ENCODE measurements at regions not wholly inside any gene's neighbourhood (a gene's known extent, or its start where the extent isn't known, plus 50 kb on each side); places are given as distances from the start of the nearest gene placed in this dataset.
"Not testable (repeated sequence)": the region's sequence is repeated elsewhere in the genome, so short reads cannot be mapped to it uniquely, and the experiment has no call there.

DNA sequence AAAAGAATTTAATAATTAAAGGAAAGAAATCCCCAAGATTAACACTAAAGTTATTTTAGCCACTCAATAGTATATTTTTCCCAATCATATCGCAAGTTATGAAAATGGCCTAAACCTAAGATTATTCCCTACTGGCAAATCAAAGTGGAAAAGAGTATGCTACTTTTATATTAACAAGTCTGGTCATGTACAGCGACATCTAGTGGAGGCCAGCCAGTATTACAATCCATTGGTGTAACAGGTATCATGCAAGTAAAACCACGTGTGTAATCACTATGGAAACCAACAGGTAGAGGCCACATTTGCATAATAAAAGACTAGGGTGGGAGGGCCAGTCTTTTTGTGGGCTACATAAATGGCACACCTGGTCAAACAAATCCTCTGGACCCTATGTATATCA lies 976.4 kb upstream of the CDH9 start:
- no peak for ATAC-seq

DNA sequence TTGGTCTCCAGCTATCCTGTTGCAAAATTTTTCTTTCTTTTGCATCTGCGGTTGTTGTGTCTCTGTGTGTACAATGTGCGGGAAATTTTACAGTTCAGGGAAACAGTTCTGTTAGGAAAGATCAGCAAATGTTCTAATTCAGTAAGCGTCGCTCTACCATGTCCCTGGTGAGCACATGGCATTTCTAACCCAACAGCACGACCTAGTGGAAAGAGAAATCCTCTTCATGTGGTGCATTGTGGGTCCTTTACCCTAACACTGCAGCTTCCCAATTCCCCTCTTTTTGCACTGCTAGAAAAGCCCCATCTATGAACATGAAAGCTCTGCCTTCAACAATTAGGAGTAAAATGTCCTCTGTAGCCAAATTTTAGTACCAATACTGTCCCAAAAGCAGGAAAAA lies 974.2 kb upstream of the CDH9 start:
- ATAC-seq, result no peak

DNA sequence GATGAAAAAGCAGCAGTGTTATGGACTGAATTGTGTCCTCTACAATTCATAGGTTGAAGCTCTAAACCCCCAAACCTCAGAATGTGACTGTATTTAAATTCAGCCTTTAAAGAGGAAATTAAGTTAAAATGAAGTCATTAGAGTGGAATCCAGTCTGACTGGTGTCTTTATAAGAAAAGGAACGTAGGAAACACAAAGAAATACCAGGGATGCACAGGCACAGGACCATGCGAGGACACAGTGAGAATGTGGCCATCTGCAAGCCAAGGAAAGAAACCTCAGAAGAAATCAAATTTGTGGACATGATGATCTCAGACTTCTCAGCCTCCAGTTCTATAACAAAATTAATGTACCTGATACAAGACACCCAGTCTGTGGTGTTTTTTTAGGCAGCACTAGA lies 971.2 kb upstream of the CDH9 start:
- ATAC-seq, result no peak

DNA sequence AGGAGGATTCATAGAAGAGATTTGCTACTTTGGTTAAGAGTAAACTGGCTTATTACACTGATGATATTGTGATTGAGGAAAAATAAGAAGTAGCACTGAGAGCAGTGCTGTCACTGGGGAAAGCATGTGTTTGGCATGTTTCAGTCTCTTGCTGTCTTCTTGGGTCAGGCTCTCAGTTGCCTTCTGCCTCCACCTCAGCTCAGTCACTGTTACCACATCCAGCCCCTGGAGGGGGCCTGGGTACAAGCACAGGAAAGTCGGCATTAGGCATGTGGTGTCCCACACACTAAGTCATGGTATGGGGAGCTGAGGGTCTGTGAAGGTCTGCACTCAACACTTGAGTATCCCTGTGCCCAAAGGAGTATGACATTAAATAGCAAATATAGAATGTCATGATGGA lies 958.3 kb upstream of the CDH9 start:
- no peak for ATAC-seq

DNA sequence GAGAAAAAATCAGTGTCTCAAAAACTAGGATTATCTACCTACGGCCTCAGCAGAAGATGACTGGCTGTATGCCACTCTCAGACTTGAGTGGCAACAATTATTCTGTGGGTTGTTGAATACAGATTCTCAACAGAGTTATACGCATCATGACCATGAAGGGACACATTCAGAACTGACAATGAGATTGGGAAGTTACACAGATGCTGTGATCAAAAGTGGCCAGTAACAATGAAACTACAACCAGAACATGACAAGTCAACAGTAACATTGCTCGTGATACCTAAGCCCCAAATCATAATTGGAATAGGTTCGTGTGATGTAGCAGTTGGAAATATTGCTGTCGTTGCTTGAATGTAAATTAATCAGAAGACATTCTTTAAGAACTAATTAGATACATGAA lies 957.5 kb upstream of the CDH9 start:
- ATAC-seq, result no peak

DNA sequence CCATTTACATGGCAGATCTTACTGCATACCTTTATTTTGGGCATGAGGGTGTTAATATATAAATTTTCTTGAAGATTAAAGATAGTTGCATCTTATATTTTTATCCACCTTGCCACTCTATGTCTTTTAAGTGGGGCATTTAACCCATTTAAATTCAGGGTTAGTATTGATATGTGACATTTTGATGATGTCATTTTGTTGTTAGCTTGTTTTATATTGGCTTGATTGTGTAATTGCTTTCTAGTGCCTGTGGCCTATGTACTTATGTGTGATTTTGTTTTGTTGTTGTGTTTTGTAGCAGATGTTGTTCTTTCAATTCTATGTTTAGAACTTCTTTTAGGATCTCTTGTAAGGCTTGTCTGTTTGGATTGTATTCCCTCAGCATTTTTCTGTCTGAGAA lies 939.9 kb upstream of the CDH9 start:
- ATAC-seq, result no peak

DNA sequence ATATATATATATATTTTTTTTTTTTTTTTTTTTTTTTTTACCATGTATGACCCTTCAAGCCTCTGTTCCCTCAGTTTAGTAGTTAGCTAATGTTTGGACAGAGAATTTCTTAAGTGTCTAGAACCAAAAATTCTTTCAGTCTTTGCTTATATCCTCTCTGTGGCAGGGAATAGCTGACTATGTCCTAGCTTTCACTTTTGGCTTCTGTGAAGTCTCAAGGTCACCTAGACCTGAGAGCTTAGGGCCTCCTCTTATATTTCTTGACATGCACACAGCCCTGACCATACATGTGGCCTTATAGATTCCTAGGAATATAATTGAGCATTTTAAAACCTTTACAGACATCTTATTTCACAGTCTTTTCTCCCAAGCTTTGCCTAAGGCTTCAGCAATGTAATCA lies 930.8 kb upstream of the CDH9 start:
- ATAC-seq, result no peak

DNA sequence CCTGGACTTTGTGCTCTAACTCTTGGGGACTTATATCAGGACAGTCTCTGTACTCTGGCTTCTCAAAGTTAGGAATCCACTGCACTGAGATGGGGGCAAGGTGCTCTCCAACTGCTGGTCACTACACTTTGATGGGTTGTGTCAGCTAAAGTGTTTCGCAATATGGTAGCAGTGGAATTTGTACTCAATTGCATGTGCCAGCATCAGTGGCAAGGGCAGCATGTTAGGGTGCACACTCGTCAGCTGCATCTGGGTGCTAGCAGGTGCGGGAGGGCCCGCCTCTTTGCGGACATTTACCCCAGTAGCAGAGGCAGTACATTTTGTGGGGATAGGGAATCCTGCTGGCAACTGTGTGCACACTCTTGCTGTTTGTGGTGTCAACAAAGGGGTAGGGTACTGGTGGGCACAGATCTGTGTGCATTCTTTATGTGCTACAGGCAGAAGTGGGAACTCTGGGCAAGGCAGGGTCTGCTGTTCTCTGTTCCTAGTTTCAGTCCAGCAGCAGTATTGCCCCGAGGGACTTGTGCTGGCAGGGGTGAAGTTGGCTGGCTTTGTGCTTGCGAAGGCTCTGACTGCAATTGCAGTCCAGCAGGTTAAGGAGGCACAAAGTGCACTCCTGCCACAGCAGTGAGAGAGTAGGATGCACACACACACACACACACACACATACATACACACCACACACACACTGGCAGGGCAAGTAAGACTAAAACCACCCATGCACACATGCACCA lies 924.8 kb upstream of the CDH9 start:
- no peak for ATAC-seq

DNA sequence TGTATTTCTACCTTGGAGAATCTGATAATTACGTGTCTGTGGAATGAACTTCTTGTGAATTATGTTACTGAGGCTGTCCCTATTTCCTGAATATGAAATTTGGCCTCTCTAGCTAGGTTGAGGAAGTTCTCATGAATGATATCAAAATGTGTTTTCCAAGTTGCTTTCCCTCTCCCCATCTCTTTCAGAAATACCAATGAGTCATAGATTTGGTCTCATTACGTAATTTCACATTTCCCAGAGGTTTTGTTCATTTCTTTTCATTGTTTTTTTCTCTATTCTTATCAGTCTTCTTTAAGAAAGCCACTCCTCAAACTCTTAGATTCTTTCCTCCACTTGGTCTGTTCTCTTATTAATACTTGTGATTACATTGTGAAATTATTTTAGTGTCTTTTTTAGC lies 923.8 kb upstream of the CDH9 start:
- ATAC-seq, result no peak

DNA sequence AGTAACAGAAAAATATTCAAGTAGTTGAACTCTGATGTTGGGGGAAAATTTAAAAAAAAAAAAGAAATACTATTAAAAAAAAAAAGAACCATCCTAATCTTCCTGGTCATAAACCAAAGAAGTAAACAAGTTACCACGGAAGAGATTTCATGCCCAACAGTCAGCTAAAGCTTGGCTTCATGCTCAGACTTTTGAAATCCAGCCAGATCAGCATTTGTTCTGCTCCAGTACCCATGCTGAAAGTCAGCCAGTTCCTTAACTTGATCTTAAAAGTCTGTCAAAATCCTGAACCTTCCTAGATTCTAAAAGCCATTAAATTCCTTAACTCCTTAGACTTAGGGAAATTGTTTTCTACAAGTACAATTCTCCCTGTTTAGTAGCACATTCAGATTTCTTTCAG lies 908.7 kb upstream of the CDH9 start:
- ATAC-seq, result no peak

DNA sequence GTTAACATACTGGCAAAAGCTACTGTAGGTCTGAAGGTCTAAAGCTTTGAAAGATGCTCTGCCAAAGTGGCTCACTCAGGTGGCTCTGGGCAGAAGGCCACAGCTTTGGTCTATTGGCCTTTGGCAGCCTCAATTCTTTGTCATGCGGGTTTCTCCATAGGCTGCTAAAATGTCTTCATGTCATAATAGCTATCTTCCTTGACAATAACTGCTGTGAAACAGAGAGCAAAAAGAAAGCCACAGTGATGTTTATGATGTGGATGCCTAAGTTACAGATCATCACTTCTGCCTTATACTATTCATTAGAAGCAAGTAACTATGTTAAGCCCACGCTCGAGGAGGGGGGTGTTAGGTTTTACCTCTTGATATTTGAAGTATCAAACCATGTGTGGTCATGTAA lies 906.1 kb upstream of the CDH9 start:
- ATAC-seq, result no peak

DNA sequence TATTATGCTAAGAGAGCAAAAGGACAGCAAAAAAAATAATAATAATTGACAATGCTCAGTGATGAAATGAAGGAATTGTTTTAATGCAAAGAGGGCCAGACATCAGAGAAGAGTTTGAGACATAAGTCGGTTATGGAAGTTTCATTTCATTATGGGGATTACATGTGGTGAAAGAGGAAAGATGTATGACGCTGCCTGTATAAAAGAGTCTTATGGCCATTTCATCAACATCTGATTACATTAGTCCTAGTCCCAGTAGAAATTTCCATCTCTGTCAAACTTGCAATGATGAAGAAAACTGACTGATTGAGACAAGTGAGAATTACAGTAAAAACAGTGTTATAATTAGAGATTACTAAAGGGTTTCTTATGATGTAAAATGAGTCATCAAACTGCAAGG lies 900.6 kb upstream of the CDH9 start:
- ATAC-seq, result no peak

DNA sequence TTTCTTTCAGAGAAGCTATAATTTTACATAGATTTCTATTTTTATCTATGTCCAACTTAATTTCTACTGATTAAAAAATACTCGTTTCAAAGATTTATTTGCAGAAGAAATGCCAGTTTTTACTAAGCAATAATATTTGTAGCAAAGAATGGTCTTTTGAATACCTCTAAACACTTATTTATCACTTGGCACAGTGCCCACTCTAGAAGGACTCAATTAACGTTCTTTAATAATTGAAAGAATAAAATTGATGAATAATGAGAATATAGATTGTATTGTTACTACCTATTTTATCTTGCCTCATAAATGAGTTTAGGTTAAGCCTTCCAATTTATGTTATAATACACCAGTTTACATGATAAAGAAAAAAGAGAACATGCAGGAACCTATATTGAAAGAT lies 889.7 kb upstream of the CDH9 start:
- no peak for ATAC-seq

DNA sequence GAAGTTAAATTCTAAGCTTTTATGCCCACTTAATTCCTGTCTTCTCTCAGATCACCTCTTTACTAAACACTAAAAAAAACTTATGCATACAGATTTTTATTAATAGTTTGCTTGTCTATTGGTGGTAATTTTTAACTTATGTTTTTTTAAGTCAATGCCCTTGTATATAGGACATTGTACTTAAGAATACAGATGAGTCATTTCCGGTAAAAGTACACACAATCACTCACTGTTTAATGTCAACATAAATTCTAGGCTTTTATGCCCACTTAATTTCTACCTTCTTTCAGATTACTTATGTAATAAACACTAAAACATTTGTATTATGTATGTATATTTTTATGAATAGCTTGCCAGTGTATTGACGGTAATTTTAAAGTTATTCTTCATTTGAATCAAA lies 872.8 kb upstream of the CDH9 start:
- no peak for ATAC-seq

DNA sequence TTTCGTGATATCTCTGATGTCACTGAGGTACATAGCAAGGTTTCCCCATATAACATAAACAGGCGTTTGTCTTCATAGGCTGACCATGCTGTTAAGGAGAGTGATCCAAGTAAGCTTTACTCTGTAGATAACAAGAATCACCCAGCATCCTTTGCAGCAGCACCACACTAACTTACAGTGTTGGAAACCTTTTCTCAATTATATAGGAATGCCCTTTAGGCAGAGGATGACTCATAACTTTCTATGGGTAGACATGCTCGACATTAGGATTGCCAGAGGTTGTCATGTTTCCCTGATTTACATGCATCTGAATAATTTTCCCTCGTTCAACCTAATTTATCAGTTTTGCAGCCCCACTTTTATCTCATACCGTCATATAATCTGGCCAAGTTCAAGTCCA lies 870.0 kb upstream of the CDH9 start:
- no peak for ATAC-seq

DNA sequence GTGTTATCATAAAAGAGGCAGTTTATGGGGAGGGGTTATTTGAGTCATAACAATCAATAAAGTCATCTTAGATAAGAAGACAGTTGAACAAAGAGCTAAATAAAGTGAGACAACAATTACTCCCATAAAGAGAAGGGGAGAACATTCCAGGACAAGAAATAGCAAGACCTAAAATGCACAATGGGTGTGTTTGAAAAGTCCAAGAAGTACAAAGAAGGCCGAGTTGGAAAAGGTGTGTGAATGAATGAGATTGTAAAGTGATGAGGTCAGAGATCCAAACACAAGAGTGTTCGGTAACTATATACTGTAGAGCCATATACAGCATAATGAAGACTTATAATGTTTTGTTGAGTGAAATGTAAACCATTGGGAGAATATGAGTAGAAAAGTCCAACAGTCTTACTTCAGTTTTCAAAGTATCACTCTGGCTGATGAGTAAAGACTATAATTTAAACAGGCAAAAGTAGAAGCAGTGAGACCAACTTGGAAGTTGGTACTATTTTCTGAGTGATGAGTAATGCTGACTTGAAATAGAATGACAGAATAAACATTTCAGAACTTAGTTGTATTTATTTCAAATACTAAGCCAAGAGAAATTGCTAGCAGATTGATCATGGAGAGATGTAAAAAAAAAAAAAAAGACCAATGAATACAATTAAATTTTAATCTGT lies 868.7 kb upstream of the CDH9 start:
- ATAC-seq, result no peak

DNA sequence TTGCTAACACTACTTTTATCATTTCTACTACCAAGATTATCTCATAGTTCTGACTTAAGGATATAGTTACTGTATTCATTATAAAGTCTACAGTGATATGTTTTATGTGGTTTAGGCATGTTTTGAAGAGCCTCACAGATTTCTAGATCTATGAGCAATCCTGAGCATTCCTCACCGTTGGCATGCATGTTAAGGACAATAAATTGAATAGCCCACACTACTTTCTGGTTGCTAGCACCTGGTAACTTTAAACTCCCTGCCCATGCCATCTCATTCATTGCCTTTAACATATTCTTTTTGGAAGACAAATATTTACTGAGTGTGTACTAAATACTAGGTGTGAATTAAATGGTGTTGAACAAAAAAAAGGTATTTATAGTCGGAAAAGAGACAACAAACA lies 868.1 kb upstream of the CDH9 start:
- no peak for ATAC-seq

DNA sequence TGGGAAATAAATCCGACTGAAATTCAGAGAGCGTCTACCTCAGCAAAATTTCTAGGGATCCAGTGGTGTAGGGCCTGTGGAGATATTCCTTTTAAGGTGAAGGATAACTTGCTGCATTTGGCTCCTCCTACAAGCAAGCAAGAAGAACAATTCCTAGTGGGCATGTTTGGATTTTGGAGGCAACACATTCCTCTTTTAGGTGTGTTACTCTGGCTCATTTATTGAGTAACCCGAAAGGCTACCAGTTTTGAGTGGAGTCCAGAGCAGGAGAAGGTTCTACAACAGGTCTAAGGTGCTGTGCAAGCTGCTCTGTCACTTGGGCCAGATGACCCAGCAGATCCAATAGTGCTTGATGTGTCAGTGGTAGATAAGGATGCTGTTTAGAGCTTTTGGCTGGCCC lies 862.4 kb upstream of the CDH9 start:
- no peak for ATAC-seq

DNA sequence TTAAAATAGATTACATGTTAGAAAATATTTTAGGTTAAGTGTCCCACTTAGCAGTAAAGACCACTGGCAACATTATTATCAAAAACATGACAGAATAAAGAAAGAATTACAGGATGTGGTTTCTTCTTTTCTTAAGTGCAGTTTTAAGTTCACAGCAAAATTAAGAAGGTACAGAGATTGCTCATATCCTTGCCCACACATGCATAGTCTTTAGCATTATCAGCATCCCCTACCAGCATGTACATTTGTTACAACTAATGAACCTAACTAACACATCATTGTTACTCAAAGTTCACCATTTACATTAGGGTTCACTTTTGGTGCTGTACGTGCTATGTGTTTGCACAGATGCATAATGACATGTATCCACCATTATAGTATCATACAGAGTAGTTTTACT lies 837.7 kb upstream of the CDH9 start:
- no peak for ATAC-seq

DNA sequence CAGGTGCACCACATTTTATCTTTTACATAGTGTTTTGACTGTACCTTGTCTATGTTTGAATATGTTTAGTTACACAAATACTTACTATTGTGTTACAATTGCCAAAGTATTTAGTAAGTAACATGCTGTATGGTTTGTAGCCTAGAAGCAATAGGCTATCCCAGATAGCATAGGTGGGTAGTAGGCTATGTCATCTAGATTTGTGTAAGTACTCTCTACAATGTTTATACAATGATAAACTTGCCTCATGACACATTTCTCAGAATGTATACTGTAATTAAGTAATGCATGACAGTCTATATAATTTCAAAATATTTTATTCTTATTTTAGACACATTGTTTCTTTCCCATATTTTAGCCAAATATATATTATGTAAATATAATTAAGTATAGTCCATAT lies 836.8 kb upstream of the CDH9 start:
- no peak for ATAC-seq

DNA sequence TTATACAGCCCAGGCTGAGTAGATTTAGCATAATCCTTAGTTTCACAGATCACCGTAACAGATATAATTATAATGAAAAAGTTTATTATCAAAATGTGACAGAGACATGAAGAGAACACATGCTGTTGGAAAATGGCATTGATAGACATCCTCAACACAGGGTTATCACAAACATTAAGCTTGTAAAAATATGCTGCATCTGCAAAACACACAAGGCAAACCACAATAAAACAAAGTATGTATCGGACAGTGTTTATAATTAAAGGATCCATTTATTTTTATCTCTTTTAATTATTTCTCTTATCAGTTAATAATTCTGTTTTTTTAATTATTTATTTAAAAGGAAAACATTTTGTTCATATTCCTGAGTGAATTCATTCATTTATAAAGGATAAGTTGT lies 829.9 kb upstream of the CDH9 start:
- no peak for ATAC-seq

DNA sequence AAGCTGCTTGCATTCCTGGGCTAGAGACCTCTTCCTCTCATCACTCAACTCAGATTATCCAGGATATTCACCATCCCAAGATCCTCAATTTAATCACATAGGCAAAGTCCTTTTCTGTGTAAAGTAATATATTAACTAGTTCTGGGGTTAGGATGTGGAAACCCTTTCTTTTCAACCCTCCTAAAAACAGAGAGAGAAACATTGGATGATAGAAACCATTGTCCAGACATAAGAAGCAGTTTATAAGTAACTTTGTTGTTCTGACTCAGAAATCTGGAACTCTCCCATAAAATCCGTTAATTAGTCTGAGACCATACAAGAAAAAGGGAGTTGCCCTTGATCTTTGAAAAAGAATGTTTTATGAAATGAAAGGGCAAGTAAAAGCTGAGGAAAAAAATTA lies 817.1 kb upstream of the CDH9 start:
- no peak for ATAC-seq

DNA sequence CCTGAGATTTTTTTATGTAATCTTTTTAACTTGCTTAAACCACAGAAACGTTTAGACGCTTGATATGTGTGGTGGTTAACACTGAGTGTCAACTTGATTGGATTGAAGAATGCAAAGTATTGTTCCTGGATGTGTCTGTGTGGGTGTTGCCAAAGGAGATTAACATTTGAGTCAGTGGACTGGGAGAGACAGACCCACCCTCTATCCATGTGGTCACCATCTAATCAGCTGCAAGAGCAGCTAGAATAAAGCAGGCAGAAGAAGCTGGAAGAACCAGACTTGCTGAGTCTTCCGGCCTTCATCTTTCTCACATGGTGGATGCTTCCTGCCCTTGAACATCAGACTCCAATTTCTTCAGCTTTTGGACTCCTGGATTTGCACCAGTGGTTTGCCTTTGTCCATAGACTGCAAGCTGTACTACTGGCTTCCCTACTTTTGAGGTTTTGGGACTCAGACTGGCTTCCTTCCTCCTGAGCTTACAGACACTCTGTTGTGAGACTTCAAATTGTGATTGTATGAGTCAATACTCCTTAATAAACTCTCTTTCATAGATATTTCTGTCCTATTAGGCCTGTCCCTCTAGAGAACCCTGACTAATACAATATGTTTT lies 816.0 kb upstream of the CDH9 start:
- ATAC-seq, result no peak

DNA sequence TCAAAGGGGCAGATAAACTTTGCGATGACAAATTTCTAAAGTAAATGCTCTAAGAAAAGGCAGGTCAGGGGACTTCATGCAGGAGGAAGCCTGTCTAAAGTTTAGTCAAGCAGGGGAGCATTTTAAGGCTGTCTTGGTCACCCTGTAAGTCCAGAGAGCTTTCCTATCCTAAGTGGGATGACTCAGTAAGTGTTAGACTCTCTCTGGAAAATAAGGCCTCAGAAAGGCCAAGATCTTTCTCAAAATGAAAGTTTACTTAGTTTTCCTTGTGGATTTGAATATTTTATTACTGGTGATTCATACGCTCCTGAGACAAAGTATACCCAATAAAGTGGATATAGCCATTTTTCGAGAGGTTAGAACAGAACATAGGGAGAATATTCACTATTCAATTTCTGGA lies 806.9 kb upstream of the CDH9 start:
- ATAC-seq, result no peak

DNA sequence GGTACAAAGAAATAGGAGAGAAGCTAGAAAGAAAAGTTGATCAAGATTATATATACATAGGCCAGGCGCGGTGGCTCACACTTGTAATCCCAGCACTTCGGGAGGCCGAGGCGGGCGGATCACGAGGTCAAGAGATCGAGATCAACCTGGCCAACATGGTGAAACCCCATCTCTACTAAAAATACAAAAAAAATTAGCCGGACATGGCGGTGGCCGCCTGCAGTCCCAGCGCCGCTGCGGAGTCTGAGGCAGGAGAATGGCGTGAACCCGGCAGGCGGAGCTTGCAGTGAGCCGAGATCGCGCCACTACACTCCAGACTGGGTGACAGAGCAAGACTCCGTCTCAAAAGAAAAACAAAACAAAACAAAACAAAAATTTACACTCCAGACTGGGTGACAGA lies 798.3 kb upstream of the CDH9 start:
- not testable (repeated sequence) for ATAC-seq
